Tibial nerve (tissue), 4 donors: ENCODE measurements at regions not wholly inside any gene's neighbourhood (a gene's known extent, or its start where the extent isn't known, plus 50 kb on each side); places are given as distances from the start of the nearest gene placed in this dataset.

Experiments used
- DNase-seq, 2 donors: peaks; one replicate each; pipeline ENCODE4 v3.0.0-alpha.2; 2019; ENCODE audit warnings: low spot score in 2 of 2
- H3K27ac ChIP-seq, 4 donors: fragments of 200-600 bp; sonication (generic) in 3 of 4; one replicate each; pipeline ENCODE4 v1.5.1; 2017 to 2019; ENCODE audit warnings: mild to moderate bottlenecking in 1 of 4
- H3K27me3 ChIP-seq, 2 donors: fragments of 200-600 bp; sonication (generic) in 1 of 2; one replicate each; pipeline versions ENCODE4 v1.5.1 to v1.6.0; 2017 to 2019
- H3K36me3 ChIP-seq, 3 donors: fragments of 200-600 bp; sonication (generic); one replicate each; pipeline ENCODE4 v1.5.1; 2018 to 2019
- H3K4me1 ChIP-seq, 4 donors: fragments of 200-600 bp; sonication (generic) in 3 of 4; one replicate each; pipeline ENCODE4 v1.5.1; 2017 to 2019
- H3K4me3 ChIP-seq, 4 donors: fragments of 200-600 bp; sonication (generic) in 3 of 4; one replicate each; pipeline ENCODE4 v1.5.1; 2017 to 2019; ENCODE audit warnings: mild to moderate bottlenecking in 1 of 4, moderate library complexity in 1 of 4
- H3K9me3 ChIP-seq, 4 donors: fragments of 200-600 bp; sonication (generic) in 3 of 4; one replicate each; pipeline ENCODE4 v1.5.1; 2017 to 2019
- EP300 ChIP-seq, 2 donors: sonication (generic); formaldehyde crosslinking; IDR thresholded peaks; one replicate each; pipeline ENCODE4 v1.6.1; 2017; ENCODE audit warnings: antibody characterized with exemption in 2 of 2, mild to moderate bottlenecking in 1 of 2
- POLR2A ChIP-seq, 2 donors: fragments of 450-650 bp; IDR thresholded peaks; one replicate each; pipeline ENCODE4 v1.6.1; 2017; ENCODE audit warnings: antibody characterized with exemption in 2 of 2, mild to moderate bottlenecking in 2 of 2, moderate library complexity in 2 of 2
- WGBS, 2 donors: methylation state at CpG; one replicate each; pipeline ENCODE4 v1.1.5; 2018; 5-methylcytosine and 5-hydroxymethylcytosine counted together
- TF ChIP-seq, protein P1 (sequence below), 5 experiments: fragments of 200-600 bp in 3 of 5; fragments of 450-650 bp in 2 of 5; sonication (generic) in 3 of 5; IDR thresholded peaks; one replicate each; pipeline ENCODE4 v1.5.1; 2016 to 2019; ENCODE audit warnings: antibody characterized with exemption in 5 of 5, mild to moderate bottlenecking in 3 of 5, moderate library complexity in 2 of 5

GRCh38 chr19:29372921-29373797 lies 152.6 kb upstream of the VSTM2B start:
- no peak for DNase-seq
- WGBS, 2 donors = 79 to 85% methylated on average over 10 to 12 of the region's 12 CpGs
- H3K4me1 ChIP-seq = no peaks in the 10 kb centered on the region
- no peak overlapping the region for H3K4me3 ChIP-seq
- no peaks in the 10 kb centered on the region for H3K27me3 ChIP-seq
- H3K27ac ChIP-seq = no peak overlapping the region
- H3K36me3 ChIP-seq = no peaks in the 10 kb centered on the region
- no peaks in the 10 kb centered on the region for H3K9me3 ChIP-seq
- TF ChIP-seq POLR2A (IDR thresholded peaks at IDR 0.05) (no peak), EP300 (IDR thresholded peaks at IDR 0.05) (no peak)
- TF ChIP-seq, protein P1, sequence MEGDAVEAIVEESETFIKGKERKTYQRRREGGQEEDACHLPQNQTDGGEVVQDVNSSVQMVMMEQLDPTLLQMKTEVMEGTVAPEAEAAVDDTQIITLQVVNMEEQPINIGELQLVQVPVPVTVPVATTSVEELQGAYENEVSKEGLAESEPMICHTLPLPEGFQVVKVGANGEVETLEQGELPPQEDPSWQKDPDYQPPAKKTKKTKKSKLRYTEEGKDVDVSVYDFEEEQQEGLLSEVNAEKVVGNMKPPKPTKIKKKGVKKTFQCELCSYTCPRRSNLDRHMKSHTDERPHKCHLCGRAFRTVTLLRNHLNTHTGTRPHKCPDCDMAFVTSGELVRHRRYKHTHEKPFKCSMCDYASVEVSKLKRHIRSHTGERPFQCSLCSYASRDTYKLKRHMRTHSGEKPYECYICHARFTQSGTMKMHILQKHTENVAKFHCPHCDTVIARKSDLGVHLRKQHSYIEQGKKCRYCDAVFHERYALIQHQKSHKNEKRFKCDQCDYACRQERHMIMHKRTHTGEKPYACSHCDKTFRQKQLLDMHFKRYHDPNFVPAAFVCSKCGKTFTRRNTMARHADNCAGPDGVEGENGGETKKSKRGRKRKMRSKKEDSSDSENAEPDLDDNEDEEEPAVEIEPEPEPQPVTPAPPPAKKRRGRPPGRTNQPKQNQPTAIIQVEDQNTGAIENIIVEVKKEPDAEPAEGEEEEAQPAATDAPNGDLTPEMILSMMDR (IDR thresholded peaks at IDR 0.05) = no peak

DNA sequence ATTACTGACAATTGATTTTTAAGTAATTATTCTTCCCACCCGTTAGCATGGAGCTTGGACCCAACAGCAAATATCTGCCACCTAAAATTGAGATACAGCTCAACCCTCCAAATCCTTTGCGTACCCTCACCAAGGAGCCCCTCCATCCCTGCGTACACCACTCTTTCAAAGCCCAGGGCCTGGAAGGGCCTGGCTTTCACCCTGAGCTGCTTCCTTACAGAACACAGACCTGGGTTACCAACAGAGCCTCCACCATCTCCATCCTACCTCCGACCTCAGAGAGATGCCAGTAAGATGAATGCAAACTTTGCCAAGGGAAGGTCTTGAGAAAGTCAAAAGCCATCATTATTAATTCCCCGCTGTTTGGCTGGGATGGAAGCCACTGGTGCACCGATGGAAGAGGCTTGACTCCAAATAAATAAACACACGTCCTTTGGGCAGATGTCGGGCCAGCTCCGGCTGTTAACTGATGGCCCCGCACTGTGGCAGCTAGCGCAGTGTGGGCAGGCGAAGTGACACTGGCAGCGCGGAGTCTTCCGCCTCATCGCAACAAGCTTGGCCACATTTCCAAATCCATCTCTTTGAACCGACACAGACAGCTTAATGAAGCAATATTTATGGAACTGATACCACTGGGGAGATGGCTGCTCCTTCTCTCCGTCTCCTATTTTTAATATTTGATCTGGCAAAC lies 150.2 kb upstream of the VSTM2B start:
- 90 to 92% methylated on average over 18 of the region's 18 CpGs for WGBS, 2 donors
- no peaks in the 10 kb centered on the region for H3K9me3 ChIP-seq
- no peaks in the 10 kb centered on the region for H3K4me1 ChIP-seq
- TF ChIP-seq, protein P1 (IDR thresholded peaks at IDR 0.05) = no peak
- TF ChIP-seq POLR2A (IDR thresholded peaks at IDR 0.05) (no peak), EP300 (IDR thresholded peaks at IDR 0.05) (no peak)
- no peak for DNase-seq
- H3K27me3 ChIP-seq = no peaks in the 10 kb centered on the region
- H3K27ac ChIP-seq = no peak overlapping the region
- no peak overlapping the region for H3K4me3 ChIP-seq
- no peaks in the 10 kb centered on the region for H3K36me3 ChIP-seq

DNA sequence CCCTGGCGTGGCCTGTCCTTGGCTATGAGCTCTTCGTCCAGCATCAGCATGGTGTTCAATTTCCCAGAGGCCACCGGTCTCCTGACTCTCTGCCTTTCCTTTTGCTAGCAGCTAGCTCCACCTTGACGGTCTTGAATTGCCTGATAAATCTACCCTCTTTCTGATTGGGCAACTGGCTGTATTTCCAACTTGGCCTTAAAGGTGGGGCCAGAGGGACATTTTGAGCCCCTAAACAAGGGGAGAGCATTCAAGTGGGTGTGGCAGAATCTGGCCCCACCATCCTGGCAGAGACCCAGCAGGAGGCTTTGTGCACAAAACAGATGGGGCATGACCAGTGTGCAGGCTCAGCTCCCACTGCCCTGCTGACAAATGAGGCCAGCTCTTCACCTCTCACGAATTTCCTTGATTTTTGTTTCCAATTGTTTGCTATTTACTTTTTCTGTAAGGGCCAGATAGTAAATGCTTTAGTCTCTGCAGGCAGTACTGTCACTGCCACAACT lies 148.9 kb upstream of the VSTM2B start:
- no peak for DNase-seq
- Histone ChIP-seq H3K4me1 (no peaks in the 10 kb centered on the region), H3K36me3 (no peaks in the 10 kb centered on the region), H3K4me3 (no peak overlapping the region), H3K9me3 (no peaks in the 10 kb centered on the region), H3K27ac (no peak overlapping the region), H3K27me3 (no peaks in the 10 kb centered on the region)
- TF ChIP-seq EP300 (IDR thresholded peaks at IDR 0.05) = no peak
- TF ChIP-seq POLR2A (IDR thresholded peaks at IDR 0.05) = no peak
- TF ChIP-seq, protein P1 (IDR thresholded peaks at IDR 0.05) = no peak
- 57 to 76% methylated on average over 5 of the region's 5 CpGs for WGBS, 2 donors

DNA sequence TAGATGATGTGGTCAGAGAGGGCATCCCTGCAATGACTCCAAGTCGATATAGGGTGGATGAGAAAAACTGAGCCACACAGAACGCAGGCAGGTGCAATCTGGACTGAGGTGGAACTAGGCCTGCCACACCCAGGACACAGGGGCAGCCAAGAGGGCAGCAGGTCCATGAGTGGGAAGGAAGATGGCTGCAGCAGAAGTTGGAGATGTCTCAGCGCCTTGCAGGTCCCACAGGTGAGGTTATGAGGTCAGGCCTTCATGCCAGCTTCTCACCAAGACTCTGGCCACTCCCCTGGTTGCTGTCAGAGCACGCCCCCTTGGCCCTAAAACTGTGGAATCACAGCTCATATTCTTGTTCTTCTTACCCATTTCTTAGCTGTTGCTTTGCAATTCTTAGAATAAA lies 147.7 kb upstream of the VSTM2B start:
- Histone ChIP-seq H3K4me1 (no peaks in the 10 kb centered on the region), H3K36me3 (no peaks in the 10 kb centered on the region)
- 75 to 77% methylated on average over 4 of the region's 4 CpGs for WGBS, 2 donors

More for the DNA sequence above, 147.7 kb upstream of the VSTM2B start:
- H3K27ac ChIP-seq = no peak overlapping the region
- no peaks in the 10 kb centered on the region for H3K27me3 ChIP-seq
- TF ChIP-seq EP300 (IDR thresholded peaks at IDR 0.05) (no peak), POLR2A (IDR thresholded peaks at IDR 0.05) (no peak)
- TF ChIP-seq, protein P1 (IDR thresholded peaks at IDR 0.05) = no peak
- DNase-seq = no peak
- H3K4me3 ChIP-seq = no peak overlapping the region
- no peaks in the 10 kb centered on the region for H3K9me3 ChIP-seq
